Pancreas (tissue), 10 donors: ENCODE measurements at regions not wholly inside any gene's neighbourhood (a gene's known extent, or its start where the extent isn't known, plus 50 kb on each side); places are given as distances from the start of the nearest gene placed in this dataset.

Experiments used
- ATAC-seq, 4 donors: fragments of 200-7000 bp; cut with Tn5 transposase; one replicate each; pipeline versions ENCODE4 v1.8.0 to v1.9.1; 2020; ENCODE audit warnings: mild to moderate bottlenecking in 4 of 4, moderate library complexity in 4 of 4
- DNase-seq, 6 donors: peaks; one replicate each; pipeline ENCODE4 v3.0.0-alpha.2; 2020
- FAIRE-seq: peaks from 2 replicates; lab custom pipeline; 2012; peaks lifted over from hg19 to GRCh38; lab: Jason Lieb, UNC
- H3K27ac ChIP-seq, 4 donors: fragments of 200-600 bp; sonication (generic); 1 replicate in 3 of 4; 2 replicates in 1 of 4; pipeline versions ENCODE4 v1.5.0 to v1.8.0; 2020
- H3K27me3 ChIP-seq, 4 donors: fragments of 200-600 bp; one replicate each; pipeline ENCODE4 v1.8.0; 2021
- H3K36me3 ChIP-seq, 3 donors: fragments of 200-600 bp; sonication (generic) in 1 of 3; one replicate each; pipeline versions ENCODE4 v1.5.0 to v1.8.0; 2020 to 2021
- H3K4me1 ChIP-seq, 3 donors: fragments of 200-600 bp; one replicate each; pipeline ENCODE4 v1.8.0; 2021
- H3K4me3 ChIP-seq, 4 donors: fragments of 200-600 bp; sonication (generic) in 2 of 4; one replicate each; pipeline versions ENCODE4 v1.5.0 to v1.8.0; 2020 to 2021
- H3K9me3 ChIP-seq, 4 donors: fragments of 200-600 bp; one replicate each; pipeline ENCODE4 v1.8.0; 2021
- WGBS, 2 donors: extraction: QIAGEN DNeasy Blood & Tissue Kit; methylation state at CpG; one replicate each; pipeline ENCODE4 v1.1.7; 2013; 5-methylcytosine and 5-hydroxymethylcytosine counted together
- intact Hi-C, 3 donors: fragments of 100-400 bp; cut with DNase I; formaldehyde crosslinking; loops; one replicate each; pipeline versions ENCODE4 v1.11.1 to v1.14.2; 2022
- TF ChIP-seq, protein P1 (sequence below), 4 donors: fragments of 200-600 bp; sonication (generic) in 3 of 4; IDR thresholded peaks; one replicate each; pipeline versions ENCODE4 v1.5.0 to v1.8.0; 2021; ENCODE audit warnings: antibody characterized with exemption in 4 of 4
- donor health status: healthy with polysubstance abuse.
- donor health status: DM: no; HTN: no; CAD: no; lungs with moderate emphysema.
- donor health status: DM: no; HTN: no; CAD: no.
- donor health status: control.
- donor health status: control.
- donor health status: Bipolar disorder and iron deficiency.
- donor health status: DM: yes; HTN: yes; CAD: no.
- donor health status: DM: no; HTN: no; CAD: no.
- donor health status: DM: no; HTN: no; CAD: no.
- donor health status: DM: yes; HTN: yes; CAD: no.

DNA sequence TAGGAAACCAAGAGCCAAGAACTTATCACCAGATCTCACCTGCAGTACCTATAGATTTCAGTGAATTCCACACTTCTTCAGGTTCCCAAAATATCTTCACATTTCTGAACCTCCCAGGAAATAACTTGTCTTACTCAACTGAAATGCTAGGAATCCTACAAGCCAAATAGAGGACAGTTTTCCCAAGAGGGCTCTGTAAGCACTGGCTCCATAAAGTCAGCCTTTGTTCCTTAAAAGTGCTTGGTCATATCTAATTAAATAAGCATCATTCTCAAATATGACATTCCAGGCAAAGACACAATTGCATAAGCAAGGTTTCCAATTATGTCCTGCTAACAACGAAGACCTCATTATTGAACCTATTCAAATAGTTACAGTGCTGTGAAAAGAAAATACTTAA is 154.6 kb upstream of the MGAT5 start:
- no peak for FAIRE-seq
- 39 to 57% methylated on average over 1 of the region's 1 CpG for WGBS, 2 donors
- no peak overlapping the region for H3K4me3 ChIP-seq
- no peaks in the 10 kb centered on the region for H3K27me3 ChIP-seq
- intact Hi-C loops, result no loop called here
- ATAC-seq, result peak in 1 of 4 donors; percentile 34
- H3K36me3 ChIP-seq, result no peaks in the 10 kb centered on the region
- TF ChIP-seq, protein P1, sequence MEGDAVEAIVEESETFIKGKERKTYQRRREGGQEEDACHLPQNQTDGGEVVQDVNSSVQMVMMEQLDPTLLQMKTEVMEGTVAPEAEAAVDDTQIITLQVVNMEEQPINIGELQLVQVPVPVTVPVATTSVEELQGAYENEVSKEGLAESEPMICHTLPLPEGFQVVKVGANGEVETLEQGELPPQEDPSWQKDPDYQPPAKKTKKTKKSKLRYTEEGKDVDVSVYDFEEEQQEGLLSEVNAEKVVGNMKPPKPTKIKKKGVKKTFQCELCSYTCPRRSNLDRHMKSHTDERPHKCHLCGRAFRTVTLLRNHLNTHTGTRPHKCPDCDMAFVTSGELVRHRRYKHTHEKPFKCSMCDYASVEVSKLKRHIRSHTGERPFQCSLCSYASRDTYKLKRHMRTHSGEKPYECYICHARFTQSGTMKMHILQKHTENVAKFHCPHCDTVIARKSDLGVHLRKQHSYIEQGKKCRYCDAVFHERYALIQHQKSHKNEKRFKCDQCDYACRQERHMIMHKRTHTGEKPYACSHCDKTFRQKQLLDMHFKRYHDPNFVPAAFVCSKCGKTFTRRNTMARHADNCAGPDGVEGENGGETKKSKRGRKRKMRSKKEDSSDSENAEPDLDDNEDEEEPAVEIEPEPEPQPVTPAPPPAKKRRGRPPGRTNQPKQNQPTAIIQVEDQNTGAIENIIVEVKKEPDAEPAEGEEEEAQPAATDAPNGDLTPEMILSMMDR (IDR thresholded peaks at IDR 0.05), result no peak
- H3K27ac ChIP-seq, result no peak overlapping the region
- no peaks in the 10 kb centered on the region for H3K4me1 ChIP-seq
- no peaks in the 10 kb centered on the region for H3K9me3 ChIP-seq
- no peak for DNase-seq

DNA sequence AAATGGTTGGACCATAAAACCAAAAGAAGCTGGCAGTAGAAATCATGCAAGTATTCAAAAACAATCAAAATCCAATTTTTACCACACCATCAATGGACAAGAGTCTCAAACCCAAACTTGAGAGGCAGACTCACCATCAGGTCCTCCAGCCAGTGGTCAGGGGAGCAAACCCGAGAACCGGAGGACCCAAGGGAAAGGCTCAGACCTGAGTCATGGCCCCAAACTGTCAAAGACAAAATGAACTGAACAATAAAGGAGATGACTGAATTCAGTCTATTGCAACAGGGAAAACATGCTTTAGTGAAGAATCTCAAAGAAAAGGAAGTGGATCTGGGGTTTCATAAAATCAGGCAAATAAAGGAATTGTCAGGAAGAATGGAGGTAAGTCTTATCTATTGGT is 150.7 kb upstream of the MGAT5 start:
- intact Hi-C loops, result no loop called here
- Histone ChIP-seq H3K27me3 (no peaks in the 10 kb centered on the region), H3K4me1 (no peaks in the 10 kb centered on the region), H3K27ac (no peak overlapping the region), H3K9me3 (no peaks in the 10 kb centered on the region), H3K4me3 (no peak overlapping the region), H3K36me3 (no peaks in the 10 kb centered on the region)
- DNase-seq, result no peak
- 92 to 96% methylated on average over 2 of the region's 2 CpGs for WGBS, 2 donors
- ATAC-seq, result no peak
- FAIRE-seq, result no peak
- TF ChIP-seq, protein P1 (IDR thresholded peaks at IDR 0.05), result no peak

DNA sequence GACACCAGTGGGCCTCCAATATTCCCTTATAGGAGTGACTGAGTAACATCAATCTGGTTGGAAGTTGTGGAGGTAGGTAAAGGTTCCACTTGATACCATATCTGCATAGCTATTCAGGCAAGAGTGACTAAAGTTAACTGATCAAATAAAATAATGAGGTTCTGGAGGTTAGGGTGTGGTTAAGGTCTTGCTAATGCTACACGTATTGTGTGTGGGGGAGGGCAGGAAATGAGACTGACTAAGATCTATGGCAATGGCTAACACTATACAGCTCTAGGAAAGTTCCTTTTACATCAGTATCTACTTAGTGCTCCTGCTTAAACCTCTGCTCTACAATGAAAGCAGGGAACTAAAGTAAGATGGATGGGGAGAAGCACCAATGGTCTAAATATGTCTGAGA is 149.1 kb upstream of the MGAT5 start:
- TF ChIP-seq, protein P1 (IDR thresholded peaks at IDR 0.05), result no peak
- H3K27ac ChIP-seq, result no peak overlapping the region
- no peak for FAIRE-seq

DNA sequence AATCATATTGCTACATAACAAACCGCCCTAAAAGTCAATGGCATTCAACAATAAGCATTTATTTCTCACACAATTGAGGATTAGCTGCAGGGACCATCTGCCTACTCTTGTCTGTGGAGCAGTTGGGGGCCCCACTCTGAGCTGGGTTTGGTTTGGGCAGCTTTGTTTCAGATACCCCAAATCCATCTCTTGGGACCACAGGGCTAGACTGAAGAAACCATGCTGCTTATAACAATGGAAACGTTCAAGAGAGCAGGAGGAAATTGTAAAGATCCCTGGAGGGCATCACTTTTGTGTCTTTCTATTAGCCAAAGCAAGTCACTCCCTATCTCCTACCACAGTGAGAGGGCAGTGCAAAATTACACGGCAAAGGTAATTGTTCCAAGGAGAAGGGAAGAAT is 146.5 kb upstream of the MGAT5 start:
- Histone ChIP-seq H3K27ac (no peak overlapping the region), H3K4me3 (no peak overlapping the region), H3K36me3 (no peaks in the 10 kb centered on the region), H3K27me3 (no peaks in the 10 kb centered on the region), H3K9me3 (no peaks in the 10 kb centered on the region), H3K4me1 (no peaks in the 10 kb centered on the region)
- FAIRE-seq (no peak), ATAC-seq (no peak), DNase-seq (no peak)
- TF ChIP-seq, protein P1 (IDR thresholded peaks at IDR 0.05), result no peak
- intact Hi-C loops, result no loop called here
- WGBS, 2 donors, result 76 to 81% methylated on average over 3 of the region's 3 CpGs

More for the DNA sequence above, 149.1 kb upstream of the MGAT5 start:
- WGBS, 2 donors, result 64 to 77% methylated on average over 1 of the region's 1 CpG
- Histone ChIP-seq H3K4me1 (no peaks in the 10 kb centered on the region), H3K9me3 (no peaks in the 10 kb centered on the region), H3K36me3 (no peaks in the 10 kb centered on the region), H3K4me3 (no peak overlapping the region), H3K27me3 (no peaks in the 10 kb centered on the region)
- ATAC-seq (peak in 1 of 4 donors; percentile 38), DNase-seq (no peak)
- intact Hi-C loops, result no loop called here

DNA sequence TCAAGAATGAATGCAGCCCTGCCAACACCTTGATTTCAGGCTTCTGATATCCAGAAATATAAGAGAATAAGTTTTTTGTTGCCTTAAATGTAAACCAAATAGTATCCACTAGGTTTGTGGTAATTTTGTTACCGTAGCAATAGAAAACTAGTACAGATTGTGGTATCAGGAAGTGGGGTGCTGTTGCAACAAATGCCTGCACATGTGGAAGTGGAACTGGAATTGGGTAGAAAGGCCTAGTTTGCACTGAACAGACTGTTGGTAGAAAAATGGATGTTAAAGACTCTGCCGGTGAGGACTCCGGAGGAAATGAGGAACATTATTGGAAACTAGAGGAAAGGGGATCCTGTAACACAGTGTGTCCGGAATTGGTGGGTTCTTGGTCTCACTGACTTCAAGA is 145.8 kb upstream of the MGAT5 start:
- no peak overlapping the region for H3K27ac ChIP-seq
- intact Hi-C loops, result no loop called here
- H3K4me1 ChIP-seq, result no peaks in the 10 kb centered on the region
- H3K9me3 ChIP-seq, result no peaks in the 10 kb centered on the region
- no peaks in the 10 kb centered on the region for H3K36me3 ChIP-seq
- TF ChIP-seq, protein P1 (IDR thresholded peaks at IDR 0.05), result no peak
- FAIRE-seq (no peak), ATAC-seq (peak in 2 of 4 donors; percentile 47 to 53), DNase-seq (no peak)
- 89 to 93% methylated on average over 4 of the region's 4 CpGs for WGBS, 2 donors
- no peaks in the 10 kb centered on the region for H3K27me3 ChIP-seq
- no peak overlapping the region for H3K4me3 ChIP-seq
